Suppressor macrophage treated with lipopolysaccharide for 1 hour (primary cell): ENCODE measurements at regions not wholly inside any gene's neighbourhood (a gene's known extent, or its start where the extent isn't known, plus 50 kb on each side); places are given as distances from the start of the nearest gene placed in this dataset.
"Not testable (repeated sequence)": the region's sequence is repeated elsewhere in the genome, so short reads cannot be mapped to it uniquely, and the experiment has no call there.

Experiments
- DNase-seq, 3 donors: peaks; one replicate each; pipeline ENCODE4 v3.0.0-alpha.2; 2020 to 2022

DNA sequence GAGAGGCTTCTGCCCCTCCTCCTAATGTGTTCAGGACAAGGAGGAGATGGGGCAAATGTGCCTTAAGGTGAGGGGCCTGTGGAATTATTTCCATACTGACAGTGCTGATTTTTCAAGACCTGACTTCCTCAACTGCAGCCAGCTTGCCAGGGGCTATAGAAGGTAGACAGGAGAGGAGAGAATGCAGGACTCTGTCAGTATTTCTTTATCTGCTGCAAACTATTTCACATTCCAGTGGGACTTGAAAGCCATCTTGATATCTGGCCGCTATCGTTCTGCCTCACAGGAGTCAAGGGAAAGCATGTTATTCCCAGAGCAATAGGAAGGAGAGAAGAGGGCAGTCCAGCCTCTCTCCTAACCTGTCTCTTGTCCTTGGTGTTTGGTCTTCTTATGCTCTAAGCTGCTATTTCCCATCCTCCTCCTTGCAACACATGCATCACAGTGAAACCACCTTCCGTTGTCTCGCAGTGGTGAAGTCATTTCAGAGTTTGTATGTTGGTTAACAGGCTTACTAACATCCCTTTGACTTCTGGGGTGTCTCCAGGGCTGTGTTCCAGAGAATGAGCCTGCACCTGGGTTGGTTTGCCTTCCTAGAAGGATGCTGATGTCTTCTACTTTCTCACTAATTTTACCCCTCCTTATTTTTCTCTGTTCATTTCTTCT is 95.1 kb upstream of the MRPS22 start:
- no peak for DNase-seq

DNA sequence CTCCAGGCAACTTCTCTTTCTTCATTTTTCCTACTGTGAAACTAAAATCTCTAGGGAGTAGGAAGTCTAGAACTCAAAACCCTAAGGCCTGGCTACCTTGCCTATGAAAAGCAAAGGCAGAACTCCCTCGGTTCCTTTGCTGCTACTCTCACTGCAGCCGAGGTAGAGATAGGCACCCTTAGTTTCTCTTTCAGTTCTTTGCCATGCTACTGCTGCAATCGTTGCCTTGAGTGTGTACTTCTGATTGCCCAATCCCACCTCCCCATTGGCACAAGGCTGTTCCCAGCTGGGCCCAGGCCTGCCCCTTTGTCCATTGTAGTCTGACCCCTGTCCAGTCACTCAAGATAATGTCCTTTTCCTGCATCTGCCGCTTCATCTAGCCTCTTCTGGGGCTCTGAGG is 92.3 kb upstream of the MRPS22 start:
- DNase-seq = peak in 2 of 3 donors; percentile 19 to 25

DNA sequence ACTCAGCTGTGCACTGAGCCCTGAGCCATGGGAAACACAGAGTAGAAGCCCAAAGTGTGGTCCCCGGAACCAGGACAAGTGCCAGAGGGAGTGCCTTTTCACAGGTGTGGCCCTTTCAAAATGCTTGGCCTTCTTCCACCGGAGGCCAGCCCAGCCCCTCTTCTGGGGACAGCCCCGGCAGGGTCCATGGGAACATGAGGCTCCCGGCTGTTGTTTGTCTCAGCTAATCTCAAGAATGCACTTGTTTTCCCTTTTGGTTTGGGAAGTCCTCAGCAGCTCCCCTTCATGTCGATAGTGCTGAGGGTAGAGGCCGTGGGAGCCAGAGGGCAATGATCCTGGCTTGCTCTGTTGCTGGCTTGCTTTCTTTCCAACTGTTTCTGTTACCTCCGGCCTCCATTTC is 91.1 kb upstream of the MRPS22 start:
- no peak for DNase-seq

DNA sequence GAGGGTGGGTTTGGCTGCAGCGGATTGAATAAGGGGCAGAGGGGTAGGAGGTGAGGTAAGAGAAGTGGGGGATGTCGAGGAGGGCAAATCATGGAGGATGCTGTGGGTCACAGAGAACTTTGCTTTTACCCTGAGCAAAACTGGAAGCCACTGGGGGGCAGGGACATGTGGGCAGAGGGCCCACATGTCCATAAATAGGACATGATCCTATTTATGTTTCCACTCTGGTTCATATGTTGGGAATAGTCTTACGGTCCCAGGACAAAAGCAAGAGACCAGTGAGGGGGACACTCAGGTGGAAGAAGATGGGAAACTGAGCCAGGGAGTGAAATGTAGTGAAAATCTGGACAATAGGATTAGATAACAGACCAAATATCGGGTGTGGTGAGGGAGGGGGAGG is 85.5 kb upstream of the MRPS22 start:
- no peak for DNase-seq

DNA sequence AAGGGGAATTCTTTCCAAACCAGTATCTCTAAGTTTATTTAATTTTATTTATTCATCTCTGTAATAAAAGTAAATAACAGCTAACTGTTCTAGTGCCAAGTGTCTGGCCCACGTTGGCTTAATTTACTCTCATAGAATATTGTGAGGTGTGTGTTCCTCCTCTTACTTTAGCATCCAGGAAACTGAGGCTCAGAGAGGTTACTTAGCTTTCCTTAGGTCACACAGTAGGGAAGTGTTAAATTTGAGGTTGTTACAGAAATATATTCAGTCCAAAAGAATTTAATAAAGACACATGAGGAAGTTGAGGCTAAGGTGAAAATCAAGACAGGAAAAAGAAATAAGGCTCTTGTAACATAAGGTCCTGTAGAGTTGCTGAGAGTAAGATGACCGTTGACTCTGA is 84.4 kb upstream of the MRPS22 start:
- no peak for DNase-seq

DNA sequence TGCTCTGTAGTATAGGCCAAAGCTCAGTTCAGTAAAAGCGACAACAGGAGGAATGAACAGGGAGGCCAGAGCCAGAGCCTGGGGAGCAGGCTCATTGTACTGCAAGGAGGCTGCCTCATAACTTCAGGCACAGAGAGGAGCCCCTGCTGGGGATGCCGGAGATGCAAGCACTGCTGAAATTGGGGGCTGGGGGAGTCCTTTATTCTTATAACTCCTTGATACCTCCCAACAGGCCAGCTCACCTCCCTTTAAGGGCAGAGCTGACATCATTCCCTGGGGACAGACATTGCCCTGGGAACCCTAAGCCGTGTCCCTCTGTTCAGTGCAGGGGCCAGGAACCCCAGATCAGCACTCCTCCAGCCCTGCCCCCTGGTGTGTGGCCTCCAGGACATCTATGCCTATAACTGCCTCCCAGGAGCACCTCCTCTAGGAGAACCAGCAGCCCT is 83.8 kb upstream of the MRPS22 start:
- no peak for DNase-seq

DNA sequence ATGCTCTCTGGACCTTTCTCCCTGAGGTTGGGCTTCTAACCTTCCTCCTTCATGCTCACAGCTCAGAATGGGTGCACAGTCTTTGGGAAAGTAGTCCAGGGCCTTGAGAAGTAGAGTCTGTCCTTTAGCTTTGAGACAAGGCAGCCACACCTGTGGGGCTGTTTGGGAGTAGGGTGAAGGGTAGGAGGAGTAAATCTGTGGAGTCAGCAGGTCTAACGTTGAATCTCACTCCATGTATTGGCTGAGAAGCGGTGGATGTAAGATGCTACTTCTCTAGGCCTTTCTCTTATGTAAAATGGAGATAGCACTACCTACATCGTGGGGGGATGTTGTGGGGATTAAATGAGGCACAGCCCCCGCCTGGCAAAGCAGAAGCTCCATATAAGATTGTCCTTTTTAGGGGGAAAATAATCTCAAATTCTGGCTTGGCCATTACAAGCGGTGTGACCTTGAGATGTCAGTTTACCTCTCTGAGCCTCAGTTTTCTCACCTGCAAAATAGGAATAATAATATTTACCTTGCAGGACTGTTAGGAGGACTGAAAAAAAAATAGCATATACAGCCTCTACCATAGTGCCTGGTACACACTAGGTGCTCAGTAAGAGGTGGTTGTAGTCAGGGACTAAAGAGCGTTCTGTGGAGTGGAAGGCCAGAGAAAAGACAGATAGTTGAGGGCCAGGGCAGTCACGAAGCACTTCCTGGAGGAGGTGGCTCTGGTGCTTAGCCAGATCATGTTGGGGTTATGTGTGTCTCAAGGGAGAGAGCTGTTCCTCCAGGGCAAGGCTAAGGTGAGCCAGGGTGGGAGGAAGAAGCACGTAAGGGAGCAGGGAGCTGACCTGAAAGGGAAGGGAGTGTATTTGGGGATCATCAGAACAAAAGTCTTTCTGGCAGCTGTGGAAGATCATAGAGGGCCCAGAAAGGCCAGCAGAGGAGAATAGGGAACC is 82.8 kb upstream of the MRPS22 start:
- no peak for DNase-seq

DNA sequence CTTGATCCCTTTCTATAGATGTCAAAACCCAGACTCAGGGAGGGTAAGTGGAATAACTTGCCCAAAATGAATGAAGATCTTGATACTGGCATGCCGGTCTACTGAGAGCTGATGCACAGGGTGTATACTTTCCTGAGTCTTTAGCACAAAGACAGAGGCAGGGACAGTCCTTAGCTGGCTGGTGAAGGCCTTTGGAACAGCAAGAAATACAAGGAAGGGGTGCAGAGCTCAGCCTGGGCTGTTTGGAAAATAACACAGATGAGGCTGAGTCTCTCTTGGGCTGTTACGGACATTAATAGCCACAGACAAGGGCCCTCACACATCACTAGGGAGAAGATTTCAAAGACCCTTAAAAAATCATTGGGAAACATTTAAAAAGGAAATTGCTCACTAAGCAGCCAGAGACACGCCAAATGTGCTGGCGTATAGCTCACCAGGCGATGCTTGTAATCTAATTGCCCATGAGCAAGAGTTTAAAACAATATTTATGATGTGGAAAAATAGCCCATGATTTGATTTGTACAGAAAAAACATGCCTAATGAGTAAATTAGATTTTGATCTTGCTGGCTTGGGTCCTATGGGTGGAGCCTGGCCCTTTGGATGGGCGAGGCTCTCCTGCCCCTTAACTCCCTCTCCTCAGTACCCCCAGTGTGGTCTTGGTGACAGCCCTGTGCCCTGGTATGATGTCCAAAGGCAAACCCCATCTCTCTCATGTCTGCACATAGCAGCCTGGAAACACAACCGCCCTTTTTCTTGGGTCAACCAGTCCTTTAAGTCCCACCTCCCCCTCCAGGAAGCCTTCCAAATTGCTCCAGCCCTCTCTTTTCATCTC is 81.8 kb upstream of the MRPS22 start:
- DNase-seq = no peak

DNA sequence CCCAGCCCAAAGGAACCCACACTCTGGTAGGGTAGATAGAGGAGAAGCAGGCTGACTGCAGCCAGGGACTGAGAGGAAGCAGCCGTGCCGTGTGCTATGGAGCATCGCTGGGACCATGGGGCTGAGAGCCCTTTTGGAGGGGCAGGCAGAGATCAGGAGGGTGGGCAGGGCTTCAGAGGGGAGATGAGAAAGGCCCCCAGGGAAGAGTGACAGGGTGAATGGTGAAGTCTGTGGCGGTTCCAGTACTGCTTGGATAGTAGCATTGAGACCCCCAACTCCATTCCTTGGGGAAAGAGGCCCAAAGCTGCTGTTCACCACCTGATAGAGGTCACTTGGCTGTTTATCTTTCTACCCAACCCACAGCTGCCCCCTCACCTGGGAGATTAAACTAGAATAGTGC is 80.0 kb upstream of the MRPS22 start:
- DNase-seq = no peak

DNA sequence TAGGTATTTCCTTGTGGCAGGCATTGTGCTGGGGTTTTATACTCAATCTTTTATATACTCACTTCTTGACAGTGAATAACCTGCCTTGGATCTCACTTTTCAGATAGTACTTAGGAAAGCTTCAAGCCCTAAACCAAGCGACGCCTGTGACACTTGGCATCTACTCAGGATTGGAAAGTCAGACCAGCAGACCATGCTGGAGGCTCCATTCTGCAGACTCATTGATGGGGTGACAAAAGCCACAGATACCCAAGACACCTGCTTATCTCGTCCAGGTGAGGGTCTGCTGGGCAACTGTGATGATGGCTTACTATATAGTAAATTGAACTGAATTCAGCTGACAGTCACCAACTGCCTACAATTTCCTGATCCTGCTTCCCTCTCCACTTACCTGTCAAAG is 79.4 kb upstream of the MRPS22 start:
- no peak for DNase-seq

DNA sequence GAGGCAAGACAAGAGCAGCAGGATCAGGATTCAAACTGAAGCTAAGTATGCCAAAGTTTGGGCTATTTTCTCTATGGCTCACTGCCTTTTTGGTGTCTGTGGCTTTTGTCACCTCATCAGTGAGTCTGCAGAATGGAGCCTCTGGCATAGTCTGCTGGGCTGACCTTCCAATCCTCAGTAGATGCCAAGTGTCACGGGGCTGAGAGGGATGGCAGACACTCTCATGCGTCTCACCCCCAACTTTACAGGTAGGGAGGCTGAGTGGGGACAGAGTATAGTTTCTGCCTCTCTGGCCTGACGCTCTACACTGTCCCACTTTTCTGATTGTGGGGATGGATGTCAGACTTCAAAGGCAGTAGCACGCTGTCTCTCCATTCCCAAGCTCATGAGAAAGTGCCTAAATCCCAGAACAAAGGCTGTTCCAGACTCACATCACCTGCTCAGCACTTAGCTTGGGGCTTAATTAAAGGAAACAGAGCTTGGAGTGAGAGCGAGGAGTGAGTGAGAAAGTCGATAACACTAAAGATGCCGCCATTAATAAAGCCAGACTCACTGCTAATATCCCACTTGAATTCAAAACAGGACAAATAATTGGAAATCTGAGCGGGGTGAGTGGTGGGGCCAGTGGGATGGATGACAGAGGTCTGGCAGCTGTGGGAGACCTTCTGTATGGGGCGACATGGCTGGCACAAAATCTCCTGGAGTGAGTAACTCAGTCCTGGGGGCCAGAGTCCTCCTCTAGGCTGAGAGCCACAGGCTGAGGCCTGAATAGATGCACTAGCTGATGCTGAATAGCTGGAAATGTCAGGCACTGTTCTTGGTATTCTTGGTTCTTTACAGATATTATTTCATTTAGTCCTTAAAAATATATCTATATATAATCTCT is 78.4 kb upstream of the MRPS22 start:
- DNase-seq = no peak

DNA sequence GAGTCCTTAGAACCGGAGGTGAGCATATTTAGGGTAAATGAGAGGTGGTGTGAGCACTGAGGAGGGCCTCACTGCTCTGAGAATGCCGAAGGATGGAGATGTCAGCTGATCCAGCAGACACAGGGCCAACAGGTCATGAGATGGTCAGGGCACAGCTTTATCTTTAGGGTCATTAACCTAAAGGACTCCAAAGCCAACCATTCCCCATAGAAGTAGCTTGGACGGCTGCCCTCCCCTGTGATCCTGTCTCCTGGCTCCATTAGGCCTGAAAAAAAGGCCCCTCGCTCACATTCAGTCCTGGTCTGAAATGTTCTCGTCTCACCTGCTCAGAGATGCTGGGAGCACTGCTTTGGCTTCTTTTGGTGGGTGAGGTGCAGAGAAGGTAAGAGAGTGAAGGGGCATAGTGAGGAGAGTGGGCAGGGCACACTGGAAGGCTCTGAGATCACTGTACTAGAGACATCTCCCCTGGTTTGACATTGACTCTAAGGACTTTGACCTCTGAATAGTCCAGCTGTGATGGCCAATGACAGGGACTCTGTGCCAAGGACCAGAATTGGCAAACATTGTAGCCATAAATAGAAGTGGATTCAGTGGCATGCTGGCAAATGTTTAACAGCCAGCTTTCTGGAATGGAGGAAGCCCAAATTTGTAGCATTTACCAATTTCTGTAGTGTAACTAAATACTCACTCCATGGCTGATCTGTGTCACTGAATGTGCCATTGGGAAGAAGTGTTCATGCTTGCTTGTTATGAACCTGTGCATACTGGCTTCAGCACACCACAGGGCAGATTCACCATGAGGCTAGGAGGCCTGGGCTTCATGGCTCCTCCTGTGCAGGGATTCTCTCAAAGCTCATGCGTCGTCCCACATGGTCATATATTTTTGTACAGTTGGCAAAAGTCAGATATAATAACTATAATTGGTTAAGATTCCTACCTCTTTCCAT is 76.2 kb upstream of the MRPS22 start:
- DNase-seq = no peak

DNA sequence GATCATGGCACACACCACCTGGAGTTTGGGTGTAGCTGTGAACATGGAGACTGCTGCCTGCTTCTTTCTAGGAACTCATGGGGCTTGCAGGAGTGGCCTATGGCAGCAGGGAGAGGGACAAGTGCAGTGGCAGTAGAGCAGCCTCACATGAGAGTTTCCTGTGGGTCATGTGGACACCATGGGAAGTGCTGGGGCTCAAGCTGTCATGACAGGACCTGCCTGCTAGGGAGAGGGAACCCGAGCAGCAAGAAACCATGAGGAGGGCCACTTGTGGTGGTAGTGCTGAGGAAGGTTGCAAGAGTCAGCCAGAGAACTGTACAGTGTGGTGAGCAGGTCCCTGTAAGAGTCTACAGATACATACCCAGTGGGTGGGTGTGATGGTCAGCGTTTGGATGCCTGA is 73.8 kb upstream of the MRPS22 start:
- no peak for DNase-seq

DNA sequence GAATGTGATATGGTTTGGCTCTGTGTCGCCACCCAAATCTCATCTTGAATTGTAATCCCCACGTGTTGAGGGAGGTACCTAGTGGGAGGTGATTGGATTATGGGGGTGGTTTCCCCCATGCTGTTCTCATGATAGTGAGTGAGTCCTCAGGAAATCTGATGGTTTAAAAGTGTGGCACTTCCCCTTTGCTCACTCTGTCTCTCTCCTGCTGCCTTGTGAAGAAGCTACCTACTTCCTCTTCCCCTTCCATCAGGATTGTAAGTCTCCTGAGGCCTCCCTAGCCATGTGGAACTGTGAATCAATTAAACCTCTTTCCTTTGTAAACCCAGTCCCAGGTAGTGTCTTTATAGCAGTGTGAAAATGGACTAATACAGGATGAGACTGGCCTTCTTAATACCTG is 73.2 kb upstream of the MRPS22 start:
- not testable (repeated sequence) for DNase-seq

DNA sequence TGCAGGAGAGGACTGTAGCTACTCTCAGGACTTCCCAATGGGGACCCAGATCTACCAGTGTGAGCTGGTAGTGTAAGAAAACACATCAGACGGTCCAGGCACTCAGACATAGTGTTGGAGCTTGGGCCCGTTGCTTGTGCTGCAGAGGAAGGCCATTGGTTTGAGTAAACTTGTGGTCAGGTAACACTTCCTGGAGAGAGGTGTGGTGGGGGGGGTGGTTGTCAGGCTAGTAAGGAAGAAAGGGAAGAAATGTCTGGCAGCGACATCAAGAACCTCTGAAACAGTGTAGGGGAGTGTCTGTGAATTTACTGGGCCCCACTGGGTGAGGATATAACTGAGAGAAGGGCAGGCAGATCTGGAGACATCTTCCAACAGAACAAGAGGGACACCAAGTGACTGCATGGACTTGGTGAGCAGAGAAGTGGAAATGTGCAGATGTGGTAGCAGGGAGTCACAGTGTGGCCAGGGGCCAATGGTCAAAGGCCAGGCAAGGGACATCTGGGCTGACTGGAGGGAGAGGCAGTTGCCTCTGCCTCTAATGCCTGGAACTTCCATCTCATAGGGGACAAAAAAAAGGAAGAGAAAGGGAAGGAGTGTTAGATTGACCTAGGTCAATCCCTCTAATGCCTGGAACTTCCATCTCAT is 63.7 kb upstream of the MRPS22 start:
- DNase-seq = no peak

DNA sequence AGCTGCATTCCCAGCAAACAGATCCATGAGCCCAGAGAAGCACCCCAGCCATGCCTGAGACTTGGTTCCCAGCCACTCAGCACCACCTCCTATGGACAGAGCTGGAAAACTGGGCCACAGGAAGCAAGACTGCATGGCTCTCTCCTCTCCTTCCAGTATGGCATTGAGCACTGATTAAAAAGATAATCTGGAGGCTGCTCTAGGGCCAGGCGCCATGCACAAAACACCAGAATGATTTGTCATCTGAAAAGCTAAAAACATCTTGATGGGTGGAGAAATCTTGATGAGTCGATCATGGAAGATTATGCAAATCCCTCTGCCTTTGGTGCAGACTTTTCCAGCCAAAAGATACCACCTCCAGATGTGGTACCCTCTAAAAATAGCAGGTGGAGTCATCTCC is 62.7 kb upstream of the MRPS22 start:
- DNase-seq = no peak

DNA sequence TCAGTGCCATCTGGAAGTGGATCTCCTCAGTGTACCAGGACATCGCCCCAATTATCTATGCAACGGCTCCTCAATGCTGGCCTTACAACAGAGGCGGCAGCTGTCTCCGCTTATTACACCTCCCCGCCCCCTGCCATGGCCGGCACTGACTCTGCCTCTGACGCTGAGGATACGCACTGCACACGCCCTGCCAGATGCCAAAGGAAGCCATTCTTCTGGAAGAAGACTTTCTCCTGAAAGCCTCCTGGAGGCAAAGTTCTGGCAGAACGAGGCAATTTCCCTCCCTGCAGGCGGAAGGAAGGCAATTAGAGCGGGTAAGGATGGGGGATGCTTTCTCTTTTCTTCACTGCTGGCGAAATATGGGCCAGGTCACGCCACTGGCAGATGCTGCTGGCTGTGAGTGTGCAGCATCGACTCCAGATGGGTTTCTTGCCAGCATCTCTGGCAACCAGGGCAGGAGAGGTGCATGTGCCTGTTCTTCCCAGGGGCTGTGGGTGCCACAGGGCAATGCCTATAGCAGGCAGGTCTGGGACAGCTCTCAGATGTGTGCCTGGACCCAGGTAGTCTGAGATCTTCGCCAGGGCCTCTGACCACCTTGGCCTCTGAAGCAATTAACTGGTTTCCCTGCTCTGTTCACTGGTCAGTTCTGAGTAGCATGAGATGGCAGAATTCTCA is 62.2 kb upstream of the MRPS22 start:
- no peak for DNase-seq

DNA sequence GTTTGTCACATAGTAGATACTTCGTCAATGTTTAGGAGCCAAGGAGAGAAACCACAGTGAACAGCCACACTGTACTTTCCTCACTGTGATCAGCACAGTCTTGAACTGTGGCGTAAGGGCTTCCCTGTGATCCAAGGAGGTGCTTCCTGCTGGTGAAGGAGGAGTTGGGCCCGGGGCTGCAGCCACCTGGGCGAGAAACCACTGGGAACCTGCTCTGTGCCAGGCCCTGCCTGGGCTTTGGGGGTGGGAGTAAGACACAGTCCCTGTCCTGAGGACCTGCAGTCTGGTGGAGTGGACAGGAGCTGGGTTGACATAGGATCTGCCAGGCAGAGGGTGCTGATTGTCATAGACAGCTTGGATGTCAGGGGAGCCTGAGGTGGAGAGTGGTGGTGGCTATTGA is 60.5 kb upstream of the MRPS22 start:
- no peak for DNase-seq

DNA sequence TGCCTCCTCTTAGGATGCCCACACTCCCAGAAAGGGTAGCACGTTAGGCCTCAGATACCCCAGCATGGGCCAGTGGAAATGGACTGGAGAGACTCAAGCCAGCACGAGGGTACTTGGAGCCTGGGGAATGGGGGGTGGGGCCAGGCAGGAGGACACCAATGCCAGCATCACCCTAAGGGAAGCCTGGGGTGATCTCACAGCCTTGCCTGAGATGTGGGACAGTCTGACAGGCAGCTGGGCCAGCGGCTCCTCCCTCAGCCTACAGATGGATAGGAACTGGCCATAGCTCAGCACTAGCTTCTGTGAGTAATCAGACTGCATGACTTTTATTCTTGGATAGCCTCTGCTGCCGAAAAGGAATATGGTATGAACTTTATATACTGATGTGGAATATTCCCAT is 59.6 kb upstream of the MRPS22 start:
- no peak for DNase-seq

DNA sequence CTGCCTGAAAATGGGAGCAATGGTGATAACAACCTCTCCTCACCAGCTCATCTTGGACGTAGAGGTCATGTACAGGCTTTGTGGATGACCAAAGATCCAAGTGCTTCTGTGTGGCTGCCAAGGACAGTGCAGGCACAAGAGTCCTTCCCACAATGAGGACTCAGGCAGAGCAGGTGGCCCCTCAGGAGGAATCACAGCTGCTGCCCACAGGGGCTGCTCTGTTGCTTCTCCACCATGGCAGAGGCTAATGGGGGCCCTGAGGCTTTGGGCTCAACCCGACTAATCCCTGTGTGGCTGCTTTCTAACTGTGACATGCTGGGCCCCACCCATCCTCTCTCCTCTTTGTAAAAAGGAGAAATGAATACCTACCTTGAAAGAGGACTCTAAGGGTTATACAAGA is 58.1 kb upstream of the MRPS22 start:
- DNase-seq = no peak
